Endothelial cell of umbilical vein (primary cell): ENCODE measurements at regions not wholly inside any gene's neighbourhood (a gene's known extent, or its start where the extent isn't known, plus 50 kb on each side); places are given as distances from the start of the nearest gene placed in this dataset.

Source experiments
- BruUV-seq: library from RNA; stranded (reverse); fragments of 400-500 nt; replicated peaks from 2 replicates; lab custom pipeline; 2021; lab: Mats Ljungman, UMichigan
- CTCF ChIA-PET: fragments of 300-600, 350-600 bp; sonication (Branson Sonifier 250); formaldehyde crosslinking; loops from one replicate; lab custom pipeline; 2021; ENCODE audit warnings: antibody characterized with exemption, inconsistent platforms; lab: Charles Lee
- POLR2A ChIA-PET: fragments of 300-600, 350-600 bp; sonication (Branson Sonifier 250); formaldehyde crosslinking; loops from one replicate; lab custom pipeline; 2021; ENCODE audit warnings: antibody characterized with exemption, inconsistent platforms; lab: Charles Lee
- DNase-seq: peaks from one replicate; pipeline ENCODE4 v3.0.0-alpha.2; 2011; ENCODE audit warnings: low read depth, low spot score
- FAIRE-seq: peaks from 2 replicates; lab custom pipeline; 2011; peaks lifted over from hg19 to GRCh38; lab: Jason Lieb, UNC
- H2AFZ ChIP-seq: 2 replicates; pipeline ENCODE4 v1.6.0; 2012; ENCODE audit warnings: low read depth, low read length, control low read depth, inconsistent platforms
- H3K27ac ChIP-seq: 2 replicates; pipeline ENCODE4 v1.5.1; 2011; ENCODE audit warnings: low read depth, mild to moderate bottlenecking, control low read depth, low read length, moderate library complexity; ENCODE audit not compliant: insufficient read depth
- H3K27me3 ChIP-seq, 2 experiments: 2 replicates each; pipeline versions ENCODE4 v1.6.0 to v1.6.1; 2011; ENCODE audit warnings: low read length in 2 of 2, mixed read lengths in 1 of 2; ENCODE audit not compliant: control insufficient read depth in 2 of 2, insufficient read depth in 2 of 2
- H3K36me3 ChIP-seq, 2 experiments: 2 replicates in 1 of 2; 3 replicates in 1 of 2; pipeline ENCODE4 v1.5.1; 2011; ENCODE audit warnings: low read length in 2 of 2, mild to moderate bottlenecking in 1 of 2, moderate library complexity in 1 of 2; ENCODE audit not compliant: control insufficient read depth in 2 of 2, insufficient read depth in 2 of 2; ENCODE audit errors: extremely low read depth in 1 of 2
- H3K4me1 ChIP-seq: 3 replicates; pipeline ENCODE4 v1.5.1; 2011; ENCODE audit warnings: mild to moderate bottlenecking, low read length; ENCODE audit not compliant: control insufficient read depth, insufficient read depth; ENCODE audit errors: extremely low read depth
- H3K4me2 ChIP-seq: 2 replicates; pipeline ENCODE4 v1.6.1; 2011; ENCODE audit warnings: low read length, control low read depth, mixed read lengths; ENCODE audit not compliant: insufficient read depth
- H3K4me3 ChIP-seq, 3 experiments: fragments of 200-600 bp in 1 of 3; sonication (generic), shearing (Covaris generic) in 1 of 3; replicated peaks in 1 of 3; 2 replicates each; pipeline ENCODE4 v1.5.1; 2011 to 2016; ENCODE audit warnings: control low read depth in 3 of 3, low read length in 3 of 3, mild to moderate bottlenecking in 2 of 3, inconsistent platforms in 1 of 3, low read depth in 1 of 3, moderate library complexity in 1 of 3; ENCODE audit not compliant: insufficient read depth in 1 of 3
- H3K79me2 ChIP-seq: 2 replicates; pipeline ENCODE4 v1.6.0; 2012; ENCODE audit warnings: low read length, inconsistent platforms; ENCODE audit not compliant: control insufficient read depth, insufficient read depth
- H3K9ac ChIP-seq: replicated peaks from 2 replicates; pipeline ENCODE3; 2011; ENCODE audit warnings: low read length, control low read depth; ENCODE audit not compliant: insufficient read depth; ENCODE audit errors: extremely low read depth
- H3K9me1 ChIP-seq: replicated peaks from 3 replicates; pipeline ENCODE4 v1.6.0; 2011; ENCODE audit warnings: mild to moderate bottlenecking, low read length; ENCODE audit not compliant: control insufficient read depth, insufficient read depth; ENCODE audit errors: extremely low read depth
- H3K9me3 ChIP-seq: replicated peaks from 2 replicates; pipeline ENCODE4 v1.5.1; 2012; ENCODE audit warnings: low read length, inconsistent platforms; ENCODE audit not compliant: control insufficient read depth, insufficient read depth
- H4K20me1 ChIP-seq: replicated peaks from 2 replicates; pipeline ENCODE3; 2011; ENCODE audit warnings: mild to moderate bottlenecking, low read length; ENCODE audit not compliant: control insufficient read depth, insufficient read depth; ENCODE audit errors: extremely low read depth
- CTCF ChIP-seq, 2 donors: IDR thresholded peaks; 1 replicate in 1 of 2; 2 replicates in 1 of 2; pipeline ENCODE4 v1.5.1; 2011; ENCODE audit warnings: low read length in 2 of 2, mild to moderate bottlenecking in 2 of 2, moderate library complexity in 2 of 2, control low read depth in 1 of 2, inconsistent platforms in 1 of 2, low read depth in 1 of 2; ENCODE audit not compliant: insufficient read depth in 1 of 2; ENCODE audit errors: extremely low read depth in 1 of 2
- EZH2 ChIP-seq: IDR thresholded peaks from 2 replicates; pipeline ENCODE4 v1.6.1; 2012; ENCODE audit warnings: borderline replicate concordance, low read depth, mild to moderate bottlenecking, moderate library complexity, low read length, inconsistent platforms; ENCODE audit not compliant: severe bottlenecking
- FOS ChIP-seq: IDR thresholded peaks from 2 replicates; pipeline ENCODE4 v1.6.1; 2011; ENCODE audit warnings: mild to moderate bottlenecking, low read length, moderate library complexity, borderline replicate concordance; ENCODE audit not compliant: insufficient read depth
- GATA2 ChIP-seq: IDR thresholded peaks from 2 replicates; pipeline ENCODE4 v1.7.0; 2011; ENCODE audit warnings: low read depth, mild to moderate bottlenecking, moderate library complexity, mixed read lengths, low read length; ENCODE audit not compliant: insufficient read length, insufficient read depth
- JUN ChIP-seq: IDR thresholded peaks from 2 replicates; pipeline ENCODE4 v1.6.1; 2011; ENCODE audit warnings: borderline replicate concordance, low read depth; ENCODE audit not compliant: insufficient read length, insufficient read depth
- MYC ChIP-seq: IDR thresholded peaks from one replicate; pipeline ENCODE4 v1.6.1; 2011; ENCODE audit warnings: mild to moderate bottlenecking, low read depth, low read length
- POLR2A ChIP-seq: IDR thresholded peaks from 2 replicates; pipeline ENCODE4 v1.6.1; 2012; ENCODE audit warnings: low read depth, mild to moderate bottlenecking, control low read depth, low read length
- POLR2AphosphoS5 ChIP-seq: IDR thresholded peaks from 2 replicates; pipeline ENCODE4 v1.6.1; 2012; ENCODE audit warnings: low read depth, mild to moderate bottlenecking, control low read depth, low read length, moderate library complexity; ENCODE audit not compliant: insufficient read depth
- dilution Hi-C: fragments of 300-500 bp; cut with MboI; formaldehyde crosslinking; loops from one replicate; pipeline ENCODE4 v1.15.0; 2019; ENCODE audit warnings: low sequenced_read_pairs; ENCODE audit not compliant: extremely low pct_ligation_motif_present
- intact Hi-C: fragments of 100-400 bp; cut with micrococcal nuclease; formaldehyde crosslinking; loops from one replicate; pipeline ENCODE4 v1.10.0; 2022
- TF ChIP-seq, protein P1 (sequence below): IDR thresholded peaks from 2 replicates; pipeline ENCODE4 v1.6.1; 2011; ENCODE audit not compliant: insufficient read depth, insufficient read length

DNA sequence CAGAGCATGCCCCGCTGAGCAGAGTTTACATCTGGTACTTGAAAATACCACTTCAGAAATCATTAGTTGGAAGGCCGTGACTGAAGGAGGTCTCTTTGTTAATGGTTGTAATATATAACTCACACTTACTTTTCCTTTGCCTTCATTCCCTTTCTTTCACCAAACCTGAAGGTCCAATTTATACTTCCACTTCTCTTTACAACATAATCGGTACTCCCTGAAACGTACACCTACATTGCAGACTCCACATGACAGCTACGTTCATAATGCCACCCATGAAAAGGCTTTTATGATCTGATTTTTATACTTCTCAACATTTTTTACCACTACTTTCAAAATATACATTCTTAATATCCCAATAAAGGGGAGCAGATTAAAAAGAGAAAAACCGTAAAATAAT lies 298.7 kb downstream of the C4orf33 start:
- Histone ChIP-seq H2AFZ (no peak overlapping the region), H4K20me1 (no peaks in the 10 kb centered on the region), H3K27ac (no peak overlapping the region), H3K79me2 (no peaks in the 10 kb centered on the region), H3K36me3 (no peaks in the 10 kb centered on the region), H3K9me1 (no peaks in the 10 kb centered on the region), H3K27me3 (no peaks in the 10 kb centered on the region), H3K9me3 (no peaks in the 10 kb centered on the region), H3K4me1 (no peaks in the 10 kb centered on the region), H3K9ac (no peak overlapping the region), H3K4me2 (no peak overlapping the region), H3K4me3 (no peak overlapping the region)
- FAIRE-seq (no peak), DNase-seq (no peak)
- intact Hi-C loops (no loop called here), dilution Hi-C loops (no loop called here)
- BruUV-seq, result no TSS peak
- ChIA-PET POLR2A (no interaction called here), CTCF (no interaction called here)
- TF ChIP-seq FOS (no peak), POLR2AphosphoS5 (no peak), GATA2 (no peak), CTCF (IDR thresholded peaks at IDR 0.05; ENCODE audit: extremely low read depth in 1 of 2, insufficient read depth in 1 of 2, low read depth in 1 of 2, low read length in 2 of 2) (no peak), EZH2 (no peak), MYC (no peak), JUN (no peak), POLR2A (no peak)
- TF ChIP-seq, protein P1, sequence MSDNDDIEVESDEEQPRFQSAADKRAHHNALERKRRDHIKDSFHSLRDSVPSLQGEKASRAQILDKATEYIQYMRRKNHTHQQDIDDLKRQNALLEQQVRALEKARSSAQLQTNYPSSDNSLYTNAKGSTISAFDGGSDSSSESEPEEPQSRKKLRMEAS, result no peak
